Kidney tubule cell (primary cell): ENCODE measurements at regions not wholly inside any gene's neighbourhood (a gene's known extent, or its start where the extent isn't known, plus 50 kb on each side); places are given as distances from the start of the nearest gene placed in this dataset.
"Not testable (repeated sequence)": the region's sequence is repeated elsewhere in the genome, so short reads cannot be mapped to it uniquely, and the experiment has no call there.

ENCODE experiments used
- DNase-seq: peaks from one replicate; pipeline ENCODE4 v3.0.0-alpha.2; 2018; ENCODE audit warnings: low spot score

DNA sequence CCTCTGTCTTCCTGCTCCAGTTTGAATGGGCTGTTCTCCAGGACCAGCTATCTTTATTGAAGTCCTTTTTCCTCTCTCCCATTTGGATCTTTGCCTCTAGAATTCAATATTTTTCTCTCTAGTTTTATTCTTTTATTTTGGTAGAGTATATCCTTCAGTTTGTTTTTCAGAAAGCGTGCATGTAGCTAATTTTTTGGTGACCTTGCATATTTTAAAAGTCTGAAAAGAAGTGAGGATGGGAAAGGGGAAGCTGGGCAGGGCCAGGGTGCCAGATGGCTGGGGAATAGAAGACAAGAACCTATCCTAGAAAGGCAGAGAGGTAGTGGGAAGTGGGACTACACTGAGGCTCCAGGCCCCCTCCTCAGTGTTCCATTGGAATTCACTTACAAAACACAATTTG is 95.0 kb upstream of the ZBED5 start:
- no peak for DNase-seq

GRCh38 chr11:10947935-10948334 is 90.1 kb upstream of the ZBED5 start:
- not testable (repeated sequence) for DNase-seq

DNA sequence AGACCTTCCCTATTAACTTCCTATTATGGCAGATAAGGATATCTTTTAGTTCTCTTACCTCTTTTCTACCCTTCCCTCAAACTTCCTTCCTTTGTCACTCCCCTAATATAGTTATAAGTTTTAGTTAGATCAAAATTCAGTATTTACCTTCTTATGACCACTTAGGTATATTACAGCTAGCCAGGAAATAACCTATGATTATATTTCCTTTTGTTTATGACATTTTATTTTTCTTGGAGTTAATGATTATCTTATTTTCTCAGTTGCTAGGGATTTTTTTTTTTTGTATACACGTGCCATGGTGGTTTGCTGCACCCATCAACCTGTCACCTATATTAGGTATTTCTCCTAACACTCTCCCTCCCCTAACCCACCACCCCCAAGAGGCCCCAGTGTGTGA is 88.2 kb upstream of the ZBED5 start:
- no peak for DNase-seq

GRCh38 chr11:10945196-10945595 is 87.3 kb upstream of the ZBED5 start:
- DNase-seq, result no peak

DNA sequence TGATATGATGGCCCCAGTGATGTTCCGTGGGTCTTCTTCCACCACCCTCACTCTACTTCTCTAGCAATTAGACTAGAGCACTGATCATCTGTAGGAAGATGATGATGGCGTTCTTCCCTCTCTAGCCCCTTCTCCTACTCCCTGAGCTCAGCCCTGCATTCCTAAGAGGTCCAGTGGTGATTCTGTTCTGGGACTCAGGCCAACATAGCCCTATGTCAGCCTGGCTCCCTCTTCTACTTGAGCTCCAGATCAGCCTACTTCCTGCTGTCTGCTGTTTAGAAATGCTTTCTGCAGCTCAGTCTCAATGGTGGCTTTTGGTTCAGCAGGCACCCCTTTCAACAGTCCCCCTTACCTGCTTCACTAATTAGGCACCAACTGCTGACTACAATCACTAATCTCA is 86.1 kb upstream of the ZBED5 start:
- peak; percentile 58 for DNase-seq

- peak; percentile 56 for DNase-seq
Measured at GRCh38 chr11:10942620-10943019, 84.8 kb upstream of the ZBED5 start.

DNA sequence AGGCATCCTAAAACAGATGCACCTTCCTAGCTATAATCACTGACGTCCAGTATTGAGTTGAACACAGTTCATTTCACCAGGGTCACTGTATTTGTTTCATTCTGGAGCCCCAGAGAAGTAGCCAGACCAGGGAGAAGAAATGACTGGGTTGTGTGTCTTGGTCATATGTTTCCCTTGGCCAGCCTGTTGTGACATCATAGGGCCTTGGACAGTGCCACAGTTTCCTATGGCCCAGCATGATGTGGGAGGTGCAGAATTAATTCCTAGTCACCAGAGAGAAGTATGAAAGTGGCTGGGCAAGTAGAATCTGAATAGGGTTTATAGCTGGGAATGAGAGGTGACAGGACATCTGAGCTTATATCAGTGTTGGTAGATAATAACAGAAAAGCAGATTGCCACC is 84.0 kb upstream of the ZBED5 start:
- no peak for DNase-seq

DNA sequence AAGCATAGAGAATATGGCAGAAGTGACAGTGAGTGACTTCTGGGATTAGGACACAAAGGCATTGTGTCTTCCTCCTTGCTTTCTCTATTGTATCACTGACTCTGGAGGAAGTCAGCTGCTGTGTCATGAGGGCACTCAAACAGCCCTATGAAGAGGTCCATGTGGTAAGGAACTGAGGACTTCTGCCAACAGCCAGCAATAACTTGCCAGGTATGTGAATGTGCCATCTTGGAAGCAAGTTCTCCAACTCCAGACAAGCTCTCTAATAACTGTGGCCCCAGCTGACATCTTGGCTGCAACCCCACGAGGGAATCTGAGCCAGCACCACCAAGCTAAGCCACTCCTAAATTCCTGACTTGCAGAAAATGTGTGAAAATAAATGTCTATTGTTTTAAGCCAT is 83.6 kb upstream of the ZBED5 start:
- no peak for DNase-seq

GRCh38 chr11:10938650-10939387 is 81.0 kb upstream of the ZBED5 start:
- DNase-seq, result no peak

DNA sequence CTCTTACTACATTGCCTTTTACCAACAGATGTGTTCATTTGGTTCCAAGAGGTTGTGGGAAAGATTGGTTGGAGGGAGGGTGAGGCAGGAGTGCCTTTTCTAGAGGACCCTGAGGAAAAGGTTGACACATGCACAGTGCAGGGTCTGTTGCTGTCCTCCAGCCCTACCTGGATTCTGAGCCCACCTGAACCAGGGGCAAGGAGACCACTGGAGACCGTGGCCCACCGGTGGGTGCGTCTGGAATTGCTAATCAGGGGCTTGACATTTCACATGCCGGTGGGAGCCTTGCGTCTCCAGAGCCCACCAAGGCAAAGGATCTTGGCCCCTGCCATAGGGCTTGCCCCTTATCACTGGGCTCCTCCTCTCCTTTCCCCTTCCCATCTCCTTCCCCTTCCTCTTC is 80.4 kb upstream of the ZBED5 start:
- DNase-seq, result no peak

- no peak for DNase-seq
Measured at GRCh38 chr11:10937385-10937771, 79.5 kb upstream of the ZBED5 start.

DNA sequence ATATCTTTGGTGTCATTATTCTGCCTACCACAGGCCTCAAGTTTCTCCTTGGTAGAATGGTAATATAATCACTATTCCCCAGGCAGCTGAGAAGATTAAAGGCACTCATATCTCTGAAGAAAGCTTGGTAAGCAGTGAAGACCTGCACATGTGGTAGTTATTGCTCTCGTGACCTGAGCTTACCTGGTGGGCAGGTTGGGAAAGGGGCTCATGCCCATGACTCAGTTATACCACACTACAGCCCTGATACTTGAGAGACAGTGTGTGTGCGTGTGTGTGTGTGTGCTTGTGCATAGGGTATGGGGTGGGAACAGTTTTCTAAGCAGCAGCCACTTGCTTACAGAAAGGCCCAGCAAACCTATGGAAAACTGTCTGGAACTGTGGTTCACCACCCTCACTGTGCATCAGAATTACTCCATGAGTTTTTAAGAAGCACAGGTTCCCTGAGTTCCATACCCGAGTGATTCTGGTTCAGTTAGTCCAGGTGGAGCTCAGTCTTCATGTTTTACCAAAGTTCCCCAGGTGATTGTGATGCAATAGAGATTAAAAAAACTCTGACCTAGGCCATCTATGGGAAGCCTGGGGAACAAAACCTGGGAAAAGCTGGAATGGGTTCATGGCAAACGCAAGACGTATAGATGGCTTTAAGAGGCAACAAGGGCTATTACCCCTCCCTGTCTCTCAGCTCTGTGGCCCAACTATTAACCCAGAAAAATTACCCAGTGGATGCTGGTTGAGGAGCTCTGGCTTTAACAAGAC is 79.0 kb upstream of the ZBED5 start:
- DNase-seq, result no peak

DNA sequence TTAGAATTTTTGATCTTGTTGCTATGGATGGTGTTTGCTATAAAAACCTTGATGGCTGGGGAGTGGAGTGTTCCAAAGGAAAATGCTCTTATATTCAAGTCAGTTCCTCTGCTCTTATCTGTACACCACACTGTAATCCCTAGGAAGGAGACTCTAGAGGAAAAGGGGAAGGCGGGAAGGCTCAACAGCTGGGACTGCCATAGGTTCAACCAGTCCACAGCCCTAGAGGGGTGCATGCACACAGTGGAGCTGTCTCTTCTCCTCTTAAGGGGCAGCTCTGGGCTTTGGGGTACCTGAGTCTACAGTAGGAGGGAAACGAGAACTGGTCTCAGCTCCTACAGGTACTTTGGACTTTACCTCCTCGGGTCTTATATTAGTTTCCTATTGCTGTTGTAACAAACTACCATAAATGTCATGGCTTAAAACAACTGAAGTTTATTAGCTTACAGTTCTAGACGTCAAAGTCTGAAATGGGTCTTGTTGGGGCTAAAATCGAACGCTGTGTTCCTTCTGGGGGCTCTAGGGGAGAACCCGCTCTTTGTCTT is 77.2 kb upstream of the ZBED5 start:
- no peak for DNase-seq

- DNase-seq, result no peak
Measured at GRCh38 chr11:10934293-10934860, 76.5 kb upstream of the ZBED5 start.

- DNase-seq, result peak; percentile 91
Measured at GRCh38 chr11:10933455-10934292, 75.8 kb upstream of the ZBED5 start.

DNA sequence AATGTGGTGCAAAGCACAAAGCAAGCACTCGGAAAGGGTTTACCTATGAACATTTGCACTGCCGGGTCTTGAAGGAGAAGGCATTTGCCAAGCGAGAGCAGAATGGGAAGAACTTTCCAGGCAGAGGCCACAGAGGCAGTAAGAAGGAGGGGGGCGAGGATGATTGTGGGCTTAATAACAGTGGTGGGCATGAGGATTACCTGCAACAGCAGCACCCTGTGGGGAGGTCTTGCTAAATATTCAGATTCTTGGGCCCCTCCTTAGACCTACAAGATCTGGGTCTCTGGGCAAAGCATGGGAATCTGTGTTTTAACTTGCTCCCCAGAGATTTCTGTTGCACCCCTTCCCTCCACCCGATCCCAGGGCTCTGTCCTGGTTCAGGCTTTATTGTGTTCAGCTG is 75.1 kb upstream of the ZBED5 start:
- DNase-seq, result no peak

GRCh38 chr11:10931761-10932670 is 74.2 kb upstream of the ZBED5 start:
- no peak for DNase-seq

DNA sequence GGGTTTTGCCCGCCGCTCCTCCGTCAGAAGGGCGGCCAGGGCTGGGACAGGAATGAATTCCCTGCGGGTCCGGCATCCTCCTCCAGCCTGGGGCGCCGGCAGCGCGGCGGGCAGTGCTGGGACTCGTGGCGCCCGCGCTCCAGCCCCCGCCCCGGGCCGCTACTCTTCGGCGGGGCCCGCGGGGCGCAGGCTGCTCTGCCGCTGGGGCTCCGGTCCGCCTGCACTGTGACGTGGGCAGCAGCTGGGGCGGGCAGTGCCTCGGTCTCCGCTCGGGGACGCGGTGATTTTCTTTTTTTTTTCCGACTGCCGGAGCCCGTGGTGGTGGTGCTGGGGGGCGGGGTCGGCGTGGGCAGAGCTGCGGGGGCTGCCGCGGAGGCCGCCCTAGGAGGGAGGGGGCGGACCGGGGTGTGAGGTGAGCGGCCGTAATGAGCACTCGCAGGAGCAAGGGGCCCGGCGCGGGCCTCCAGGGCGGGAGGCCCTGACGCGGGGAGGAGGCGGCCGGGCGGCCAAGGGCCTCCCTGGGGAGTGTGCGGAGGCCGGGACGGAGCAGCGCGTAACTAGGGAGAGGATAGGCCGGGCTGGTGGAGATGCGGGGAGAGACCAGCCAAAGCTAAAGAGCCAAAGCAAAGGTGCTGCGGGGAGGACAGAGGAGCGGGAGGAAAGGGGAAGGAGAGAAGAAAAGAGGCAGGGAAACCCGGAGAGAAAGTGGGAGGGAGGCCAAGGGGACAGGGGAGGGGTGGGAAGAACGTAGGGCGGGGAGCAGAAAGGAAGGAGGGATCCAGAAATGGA is 73.3 kb upstream of the ZBED5 start:
- peak; percentile 69 for DNase-seq

GRCh38 chr11:10930224-10930971 is 72.5 kb upstream of the ZBED5 start:
- peak; percentile 16 for DNase-seq

DNA sequence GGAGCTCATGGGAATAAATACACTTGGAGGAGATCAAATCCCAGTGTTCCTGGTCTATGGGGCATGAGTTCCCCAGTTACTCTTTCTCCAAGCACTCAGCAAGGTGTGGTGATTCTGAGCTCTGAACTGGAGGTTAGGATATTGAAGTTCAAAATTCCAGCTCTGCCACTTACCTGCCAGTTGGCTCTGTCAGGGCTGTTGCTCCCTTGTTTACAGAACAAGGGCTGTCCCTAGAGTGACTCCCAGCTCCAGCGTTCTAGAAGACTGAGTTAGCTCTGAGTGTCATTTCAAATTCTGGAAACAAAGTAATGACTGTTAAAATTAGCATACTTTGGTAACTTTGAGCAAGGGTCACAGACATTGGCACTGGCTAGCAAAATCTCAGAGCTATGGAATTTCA is 69.7 kb upstream of the ZBED5 start:
- peak; percentile 58 for DNase-seq
